COLO829 (cell line): ENCODE measurements at regions not wholly inside any gene's neighbourhood (a gene's known extent, or its start where the extent isn't known, plus 50 kb on each side); places are given as distances from the start of the nearest gene placed in this dataset.
"Not testable (repeated sequence)": the region's sequence is repeated elsewhere in the genome, so short reads cannot be mapped to it uniquely, and the experiment has no call there.

Source experiments
- DNase-seq: peaks from one replicate; pipeline ENCODE4 v3.0.0; 2012; ENCODE audit warnings: low spot score

DNA sequence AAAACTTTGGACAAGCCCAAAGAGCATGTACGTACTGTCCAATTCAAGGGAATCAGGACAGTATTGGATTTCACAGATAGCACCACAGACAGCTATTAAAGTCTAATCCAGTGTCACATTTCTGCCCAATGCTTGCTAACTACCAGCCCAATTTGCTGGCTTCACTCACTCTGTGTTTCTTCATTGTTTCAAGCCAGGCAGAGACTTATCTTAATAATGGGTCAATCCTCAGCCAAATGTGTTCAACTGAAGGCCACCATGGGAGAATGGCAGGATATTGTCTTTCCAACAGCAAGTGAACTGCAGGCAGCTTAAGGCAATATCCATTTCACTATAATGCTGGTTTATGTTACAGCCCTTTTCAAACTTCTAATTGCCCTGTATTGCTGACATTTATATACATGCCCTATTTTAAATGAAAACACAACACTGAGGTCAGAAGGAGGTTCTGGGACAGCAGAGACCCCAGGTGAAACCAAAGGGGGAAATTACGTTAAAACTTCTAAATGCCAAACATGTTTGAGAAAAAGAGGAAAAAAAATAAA lies 142.1 kb upstream of the RSPO3 start:
- DNase-seq, result no peak

DNA sequence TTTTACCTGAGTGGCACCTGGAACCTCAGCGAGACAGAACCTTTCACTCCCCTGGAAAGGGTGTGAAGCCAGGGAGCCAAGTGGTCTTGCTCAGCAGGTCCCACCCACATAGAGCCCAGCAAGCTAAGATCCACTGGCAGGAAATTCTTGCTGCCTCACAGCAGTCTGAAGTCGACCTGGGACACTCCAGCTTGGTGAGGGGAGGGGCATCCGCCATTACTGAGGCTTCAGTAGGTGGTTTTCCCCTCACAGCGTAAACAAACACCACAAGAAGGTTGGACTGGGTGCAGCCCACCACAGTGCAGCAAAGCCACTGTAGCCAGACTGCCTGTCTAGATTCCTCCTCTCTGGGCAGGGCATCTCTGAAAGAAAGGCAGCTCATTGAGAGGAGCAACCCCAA lies 134.7 kb upstream of the RSPO3 start:
- no peak for DNase-seq

DNA sequence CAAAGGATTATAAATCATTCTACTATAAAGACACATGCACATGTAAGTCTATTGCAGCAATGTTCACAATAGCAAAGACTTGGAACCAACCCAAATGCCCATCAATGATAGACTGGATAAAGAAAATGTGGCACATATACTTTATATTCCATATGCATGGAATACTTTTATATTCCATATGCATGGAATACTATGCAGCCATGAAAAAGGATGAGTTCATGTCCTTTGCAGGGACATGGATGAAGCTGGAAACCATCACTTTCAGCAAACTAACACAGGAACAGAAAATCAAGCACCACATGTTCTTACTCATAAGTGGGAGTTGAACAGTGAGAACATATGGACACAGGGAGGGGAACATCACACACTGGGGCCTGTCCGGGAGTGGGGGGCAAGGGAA lies 130.3 kb upstream of the RSPO3 start:
- not testable (repeated sequence) for DNase-seq

DNA sequence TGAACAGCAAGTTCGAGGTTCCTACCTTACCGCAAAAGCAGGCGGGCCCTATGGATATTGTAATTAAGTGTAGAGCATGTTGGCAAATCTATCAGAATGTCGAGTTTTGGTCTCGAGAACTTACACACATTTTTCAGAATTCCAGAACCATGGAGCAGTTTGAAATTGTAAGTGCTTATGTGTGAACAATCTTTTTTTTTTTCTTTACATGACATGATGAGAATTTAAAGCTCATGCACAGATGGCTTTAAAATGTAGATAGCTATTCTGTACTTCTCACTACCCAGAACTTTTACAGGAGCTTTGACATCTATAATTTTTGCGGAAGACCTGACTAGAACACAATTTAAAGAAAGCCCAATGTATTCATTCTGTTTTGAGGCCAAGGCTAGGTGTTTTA lies 117.8 kb upstream of the RSPO3 start:
- DNase-seq, result no peak

DNA sequence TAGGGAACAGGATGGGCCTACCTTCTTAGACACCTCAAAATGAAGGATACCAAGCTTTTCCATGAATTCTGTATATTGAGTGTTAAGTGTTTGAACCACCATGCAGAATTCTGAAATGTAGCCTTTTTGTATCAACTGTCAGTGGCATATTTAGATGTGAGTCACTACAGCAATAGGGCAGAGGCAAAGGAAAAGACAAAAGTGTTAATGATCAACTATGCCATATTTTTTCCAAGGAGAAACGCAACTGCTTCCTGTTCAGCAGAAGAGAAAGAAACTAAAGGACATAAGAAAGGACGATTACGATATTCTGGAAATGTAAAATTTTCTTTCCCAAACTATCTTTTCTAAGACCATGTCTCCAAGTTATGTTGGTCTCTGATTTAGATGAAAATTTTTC lies 104.6 kb upstream of the RSPO3 start:
- no peak for DNase-seq

DNA sequence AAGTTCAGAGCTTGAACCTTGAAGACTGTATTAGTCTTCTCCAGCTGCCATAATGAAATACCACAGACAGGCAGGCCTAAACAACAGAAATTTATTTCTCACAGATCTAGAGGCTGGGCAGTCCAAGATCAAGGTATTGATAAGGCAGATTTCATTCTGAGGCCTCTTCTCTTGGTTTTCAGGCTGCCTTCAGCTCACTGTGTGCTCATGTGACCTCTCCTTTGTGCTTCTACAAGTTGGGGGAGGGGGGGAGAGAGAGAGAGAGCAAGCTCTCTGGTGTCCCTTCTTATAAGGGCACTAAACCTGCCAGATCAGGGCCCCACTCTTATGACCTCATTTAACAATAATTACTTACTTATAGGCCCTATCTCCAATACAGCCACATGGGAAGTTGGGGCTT lies 102.6 kb upstream of the RSPO3 start:
- DNase-seq, result no peak

DNA sequence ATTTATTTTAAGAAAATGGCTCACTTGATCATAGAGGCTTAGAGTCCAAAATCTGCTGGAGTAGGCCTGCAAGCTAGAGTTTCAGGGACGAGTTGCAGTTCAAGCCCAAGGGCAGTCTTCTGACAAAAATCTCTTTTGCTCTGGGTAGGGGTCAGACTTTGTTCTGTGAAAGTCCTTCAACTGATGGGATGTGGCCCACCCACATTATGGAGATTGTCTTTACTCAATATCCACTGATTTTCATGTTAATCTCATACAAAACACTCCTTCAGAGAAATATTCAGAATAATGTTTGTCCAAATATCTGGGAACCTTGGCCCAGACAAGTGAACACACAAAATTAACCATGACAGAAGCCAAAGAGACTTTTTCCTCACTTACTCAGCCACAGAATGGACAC lies 98.6 kb upstream of the RSPO3 start:
- DNase-seq, result no peak

DNA sequence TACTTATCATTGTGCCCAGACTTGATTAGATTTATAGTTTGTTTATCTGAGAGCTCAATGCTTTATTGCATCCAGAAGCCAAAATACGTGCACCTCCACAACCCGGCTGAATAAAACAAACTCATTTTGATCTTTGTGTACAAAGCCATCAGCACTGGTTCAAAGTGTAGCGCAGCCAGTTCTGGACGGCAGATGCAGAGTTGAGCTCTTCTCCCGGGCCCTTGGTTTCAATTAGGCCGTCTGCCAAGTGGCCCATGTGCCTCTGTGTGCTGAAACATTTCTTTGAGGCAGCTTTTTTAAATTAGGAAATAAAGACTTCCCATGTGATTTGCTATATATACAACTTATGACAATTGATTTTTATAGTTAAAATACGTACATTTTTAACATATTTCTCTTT lies 96.2 kb upstream of the RSPO3 start:
- peak; percentile 20 for DNase-seq

DNA sequence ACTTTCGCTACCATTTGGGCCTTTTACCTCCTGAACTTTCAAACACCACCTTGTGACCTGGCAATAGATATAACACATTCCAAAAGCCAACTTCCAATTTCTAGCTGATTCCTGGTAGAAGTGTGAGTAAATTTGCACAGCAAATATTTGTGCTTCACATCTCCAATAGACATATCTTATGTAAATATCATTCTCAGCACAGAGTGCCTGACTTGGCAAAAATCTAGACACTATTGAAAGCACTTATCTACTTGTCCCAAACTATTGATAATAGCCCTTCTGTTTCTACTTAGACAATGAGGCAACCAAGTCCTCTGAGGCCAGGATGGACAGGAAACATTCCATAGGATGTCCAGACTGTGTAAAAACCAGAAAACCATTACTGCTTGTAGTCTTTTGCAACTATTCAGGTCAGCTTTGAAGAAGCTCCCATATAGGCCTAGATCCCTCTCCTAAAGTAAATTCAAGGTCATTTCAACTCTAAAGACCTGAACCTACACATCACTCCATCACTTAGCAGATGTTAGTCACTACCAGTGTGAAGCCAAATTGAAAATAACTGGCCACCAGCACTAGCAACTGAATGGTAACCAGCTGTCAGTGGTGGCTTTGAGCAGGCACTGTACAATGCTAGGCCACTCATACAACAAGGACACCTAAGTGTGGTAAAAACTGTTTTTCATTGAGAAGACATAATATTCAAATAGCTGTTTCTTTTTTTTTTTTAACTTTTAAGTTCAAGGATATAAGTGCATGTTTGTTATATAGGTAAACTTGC lies 95.3 kb upstream of the RSPO3 start:
- no peak for DNase-seq

DNA sequence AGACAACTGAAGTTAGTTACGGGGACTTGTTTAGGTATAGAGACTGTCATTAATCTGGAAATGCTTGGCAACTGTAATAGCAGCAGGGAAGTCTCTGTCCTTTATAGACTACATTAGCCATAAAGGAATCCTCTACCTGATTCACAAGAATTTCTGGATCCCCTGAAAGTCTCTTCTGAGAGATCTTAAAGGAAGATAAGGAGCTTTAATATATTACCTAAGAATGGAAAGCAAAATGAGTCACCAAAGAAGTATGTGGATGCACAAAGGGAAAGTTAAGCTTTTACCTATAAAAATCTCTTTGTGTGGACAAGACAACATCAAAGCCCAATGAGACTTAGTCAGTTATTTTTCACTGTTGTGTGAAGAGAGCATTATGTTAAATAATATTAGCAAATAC lies 92.2 kb upstream of the RSPO3 start:
- DNase-seq, result no peak

DNA sequence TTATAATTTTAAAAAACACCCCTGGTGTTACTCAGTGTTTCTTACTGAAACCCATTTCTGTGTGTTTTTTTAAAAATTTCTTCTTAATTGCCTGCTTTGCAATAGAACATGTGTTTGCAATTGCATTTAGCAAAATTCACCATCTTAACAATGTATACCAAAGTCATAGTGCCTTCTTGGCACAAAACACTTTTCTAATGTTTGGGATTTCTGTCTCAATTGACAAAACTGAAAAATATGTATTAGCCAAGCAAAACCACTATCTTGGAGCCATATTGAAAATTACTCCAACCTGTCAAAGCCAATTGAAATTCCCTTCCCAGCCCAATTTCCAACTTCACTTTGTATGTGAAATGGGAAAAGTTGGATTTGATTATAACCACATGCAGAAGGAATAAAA lies 88.4 kb upstream of the RSPO3 start:
- no peak for DNase-seq

DNA sequence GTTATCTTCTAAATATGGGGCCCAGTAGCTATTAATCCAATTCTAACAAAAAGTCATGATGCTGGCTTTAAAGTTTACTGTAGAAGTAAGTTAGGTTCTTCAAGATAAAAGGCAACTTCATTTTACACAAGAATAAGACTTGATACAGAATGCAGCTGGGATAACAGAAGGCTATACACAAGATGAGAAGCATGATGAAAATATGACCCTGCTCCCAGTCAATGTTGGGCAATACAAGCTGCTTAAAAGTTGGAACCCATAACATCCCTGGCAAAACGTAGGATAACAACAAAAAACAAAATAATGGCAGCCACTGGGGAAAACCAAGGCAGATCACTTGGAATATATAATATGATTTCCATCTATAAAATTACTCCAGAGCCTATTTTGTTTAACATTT lies 87.6 kb upstream of the RSPO3 start:
- no peak for DNase-seq

DNA sequence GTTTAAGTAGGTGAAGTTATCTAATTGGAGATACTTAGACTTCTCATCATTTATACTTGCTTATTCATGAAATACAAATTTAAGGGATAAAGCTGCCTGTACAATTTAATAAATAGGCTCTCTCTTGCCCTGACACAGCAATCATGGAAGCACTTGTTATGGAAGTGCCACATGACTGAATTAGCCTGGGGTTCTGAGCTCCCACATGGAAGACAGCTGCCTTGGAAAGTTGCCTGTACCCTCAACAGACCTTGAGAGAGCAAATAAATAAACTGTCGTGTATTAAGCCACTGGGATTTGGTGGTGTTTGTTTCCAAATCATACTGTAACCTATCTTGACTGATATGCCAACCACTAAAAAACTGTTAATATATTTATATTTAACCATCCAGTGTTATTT lies 87.0 kb upstream of the RSPO3 start:
- no peak for DNase-seq

DNA sequence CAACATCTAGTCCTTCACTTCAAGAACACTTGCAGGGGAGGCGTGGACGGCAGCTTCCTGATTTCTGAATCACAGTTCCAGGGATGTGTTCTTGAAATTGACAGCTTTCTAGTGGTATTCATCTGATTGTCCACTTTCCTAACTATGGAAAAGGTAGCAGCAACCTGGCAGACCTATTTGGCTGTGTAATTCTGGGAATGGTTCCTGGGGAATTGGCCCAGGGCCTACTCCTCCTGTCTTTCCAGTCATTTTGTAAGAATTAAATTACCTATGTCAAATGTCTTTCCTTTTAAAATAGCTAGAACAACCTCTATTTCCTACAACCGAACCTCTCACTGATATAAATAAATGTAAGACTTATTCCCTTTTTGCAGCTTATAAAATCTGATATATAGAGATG lies 85.5 kb upstream of the RSPO3 start:
- DNase-seq, result no peak

DNA sequence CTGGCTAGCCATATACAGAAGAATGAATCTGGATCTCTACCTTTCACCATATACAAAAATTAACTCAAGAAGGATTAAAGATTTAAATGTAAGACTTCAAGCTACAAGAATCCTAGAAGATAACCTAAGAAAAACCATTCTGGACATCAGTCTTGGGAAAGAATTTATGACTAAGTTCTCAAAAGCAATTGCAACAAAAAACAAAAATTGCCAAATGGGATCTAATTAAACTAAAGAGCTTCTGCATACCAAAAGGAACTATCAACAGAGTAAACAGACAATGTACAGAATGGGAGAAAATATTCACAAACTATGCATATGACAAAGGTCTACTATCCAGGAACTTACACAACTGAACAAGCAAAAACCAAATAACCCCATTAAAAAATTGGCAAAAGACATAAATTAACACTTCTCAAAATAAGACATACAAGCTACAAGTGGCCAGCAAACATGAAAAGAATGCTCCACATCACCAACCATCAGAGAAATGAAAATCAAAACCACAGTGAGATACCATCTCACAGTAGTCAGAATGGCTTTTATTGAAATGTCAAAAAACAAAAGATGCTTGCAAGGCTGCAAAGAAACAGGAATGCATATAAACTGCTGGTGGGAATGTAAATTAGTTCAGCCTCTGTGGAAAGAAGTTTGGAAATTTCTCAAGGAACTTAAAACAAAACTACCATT lies 66.8 kb upstream of the RSPO3 start:
- peak; percentile 16 for DNase-seq

DNA sequence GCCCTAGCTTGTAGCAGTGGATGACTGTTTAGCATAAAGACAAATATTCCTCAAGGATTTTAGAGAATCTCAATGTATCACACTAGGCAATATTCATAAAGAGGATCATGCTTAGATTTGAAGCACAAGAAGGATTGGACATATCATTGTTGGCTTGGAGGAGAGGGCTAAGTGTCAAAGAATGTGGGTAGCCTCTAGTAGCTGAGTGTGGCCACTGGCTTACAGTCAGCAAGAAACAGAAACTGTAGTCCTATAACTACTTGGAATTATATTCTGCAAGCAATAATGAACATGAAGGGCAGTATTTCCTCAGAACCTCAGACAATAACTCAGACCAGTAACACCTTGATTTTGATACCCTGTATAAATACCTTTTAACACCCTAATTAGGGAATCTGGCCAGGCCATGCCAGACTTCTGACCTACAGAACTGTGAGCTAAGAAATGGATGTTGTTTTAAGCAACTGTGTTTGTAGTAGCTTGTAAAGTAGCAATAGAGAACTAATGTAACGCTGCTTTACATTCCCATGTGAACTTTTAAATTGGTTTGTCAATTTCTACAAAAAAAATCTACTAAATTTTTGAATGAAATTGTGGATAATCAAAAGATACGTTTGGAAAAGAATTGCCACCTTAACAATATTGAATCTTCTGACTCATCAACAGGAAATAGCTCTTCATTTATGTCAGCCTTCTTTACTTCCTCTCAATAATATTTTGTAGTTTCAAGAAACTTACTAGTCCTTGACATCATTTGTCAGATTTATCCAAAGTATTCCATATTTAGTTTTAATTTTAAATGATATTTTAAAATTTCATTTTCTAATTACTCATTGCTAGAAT lies 65.2 kb upstream of the RSPO3 start:
- DNase-seq, result no peak

DNA sequence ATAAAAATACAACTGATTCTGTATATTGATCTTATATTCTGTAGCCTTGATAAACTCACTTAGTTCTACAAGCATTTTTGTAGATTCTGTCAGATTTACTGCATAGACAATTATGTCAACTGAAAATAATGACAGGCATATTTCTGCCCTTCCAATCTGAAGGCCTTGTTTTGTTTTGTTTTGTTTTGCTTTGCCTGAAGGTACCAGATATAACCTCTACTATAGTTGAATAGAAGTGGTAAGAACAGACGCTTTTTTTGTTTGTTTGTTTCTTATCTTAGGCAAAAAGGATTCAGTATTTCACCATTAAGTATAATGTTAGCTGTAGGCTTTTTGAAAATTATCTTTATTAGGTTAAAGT lies 64.6 kb upstream of the RSPO3 start:
- no peak for DNase-seq

DNA sequence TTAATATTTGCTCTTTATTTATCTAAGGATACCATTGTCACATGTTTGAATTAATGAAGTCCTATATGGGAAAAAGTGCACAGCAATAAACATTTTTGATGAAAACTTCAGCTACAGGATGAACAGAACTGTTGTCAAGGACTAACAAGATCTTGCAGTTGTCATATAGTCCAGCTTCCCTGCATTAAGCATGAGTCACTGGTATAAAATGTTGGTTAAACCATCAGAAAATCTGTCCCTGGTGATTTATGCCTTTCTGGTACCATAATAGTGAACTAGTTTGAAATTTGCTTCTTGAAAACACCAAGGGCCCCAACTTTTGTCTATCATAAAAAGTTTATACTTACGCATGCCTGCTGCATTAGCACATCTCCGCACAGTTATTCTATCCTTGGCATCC lies 60.4 kb upstream of the RSPO3 start:
- DNase-seq, result peak; percentile 2

DNA sequence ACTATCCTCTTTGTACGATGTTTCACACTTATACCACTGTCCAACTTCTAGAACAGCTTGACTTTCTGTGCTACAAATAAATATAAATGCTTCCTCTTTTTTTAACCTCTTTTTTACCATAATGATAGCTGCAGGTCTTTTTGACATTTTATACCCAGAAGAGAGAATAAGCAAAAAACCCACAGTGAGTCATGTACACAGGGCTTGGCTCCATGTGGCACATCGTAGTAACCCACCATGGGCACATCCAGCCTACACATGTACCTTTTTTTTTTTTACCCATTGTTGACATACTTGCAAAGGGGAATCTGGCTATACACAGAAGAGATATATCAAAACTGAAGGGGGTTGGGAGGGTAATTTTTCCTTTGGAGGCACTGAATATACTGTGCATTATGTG lies 59.5 kb upstream of the RSPO3 start:
- no peak for DNase-seq
